OCI-LY3 (cell line): ENCODE measurements at regions not wholly inside any gene's neighbourhood (a gene's known extent, or its start where the extent isn't known, plus 50 kb on each side); places are given as distances from the start of the nearest gene placed in this dataset.

ENCODE experiments used
- H2AFZ ChIP-seq: fragments of 200-600, 300-600 bp; shearing (Covaris generic); 2 replicates; pipeline ENCODE4 v1.6.0; 2014; ENCODE audit warnings: antibody characterized with exemption, low read depth, low read length
- H3K27ac ChIP-seq: fragments of 200-600, 300-600 bp; sonication (generic); 2 replicates; pipeline ENCODE4 v1.5.1; 2014; ENCODE audit warnings: mild to moderate bottlenecking, low read length, moderate library complexity, mixed read lengths
- H3K27me3 ChIP-seq: fragments of 200-600, 300-600 bp; sonication (generic); 2 replicates; pipeline ENCODE4 v1.6.1; 2014; ENCODE audit warnings: low read depth, low read length, mixed read lengths
- H3K36me3 ChIP-seq: fragments of 200-600, 300-600 bp; sonication (generic); replicated peaks from 2 replicates; pipeline ENCODE3; 2014; ENCODE audit warnings: low read depth, low read length, mixed read lengths
- H3K4me1 ChIP-seq: fragments of 300-600, 200-600 bp; sonication (generic); 2 replicates; pipeline ENCODE4 v1.6.1; 2014; ENCODE audit warnings: low read length, mixed read lengths
- H3K4me2 ChIP-seq: fragments of 200-600, 300-600 bp; sonication (generic); 2 replicates; pipeline ENCODE4 v1.6.1; 2014; ENCODE audit warnings: low read length, mixed read lengths
- H3K4me3 ChIP-seq: fragments of 300-600, 200-600 bp; sonication (generic); 2 replicates; pipeline ENCODE4 v1.5.1; 2014; ENCODE audit warnings: antibody characterized with exemption, mild to moderate bottlenecking, low read length, moderate library complexity
- H3K79me2 ChIP-seq: fragments of 300-600, 200-600 bp; shearing (Covaris generic); 2 replicates; pipeline ENCODE4 v1.6.1; 2014; ENCODE audit warnings: mild to moderate bottlenecking, low read length, mixed read lengths
- H3K9ac ChIP-seq: fragments of 300-600, 200-600 bp; shearing (Covaris generic); 2 replicates; pipeline ENCODE4 v1.6.0; 2014; ENCODE audit warnings: mild to moderate bottlenecking, low read length, moderate library complexity
- H3K9me3 ChIP-seq: fragments of 200-600, 300-600 bp; shearing (Covaris generic); 2 replicates; pipeline ENCODE4 v1.6.1; 2014; ENCODE audit warnings: low read length, mixed read lengths; ENCODE audit not compliant: insufficient read depth
- H4K20me1 ChIP-seq: fragments of 200-600, 300-600 bp; sonication (generic); 2 replicates; pipeline ENCODE4 v1.6.1; 2016; ENCODE audit warnings: low read length, mixed read lengths; ENCODE audit not compliant: insufficient read depth
- EZH2phosphoT487 ChIP-seq: fragments of 200-600 bp; shearing (Covaris generic); IDR thresholded peaks from 2 replicates; pipeline ENCODE4 v1.6.1; 2018; ENCODE audit warnings: antibody characterized with exemption, mixed run types, low read depth
- TF ChIP-seq, protein P1 (sequence below): fragments of 200-600, 300-600 bp; sonication (generic); IDR thresholded peaks from 2 replicates; pipeline ENCODE4 v1.5.1; 2014; ENCODE audit warnings: antibody characterized with exemption, low read length, low read depth

DNA sequence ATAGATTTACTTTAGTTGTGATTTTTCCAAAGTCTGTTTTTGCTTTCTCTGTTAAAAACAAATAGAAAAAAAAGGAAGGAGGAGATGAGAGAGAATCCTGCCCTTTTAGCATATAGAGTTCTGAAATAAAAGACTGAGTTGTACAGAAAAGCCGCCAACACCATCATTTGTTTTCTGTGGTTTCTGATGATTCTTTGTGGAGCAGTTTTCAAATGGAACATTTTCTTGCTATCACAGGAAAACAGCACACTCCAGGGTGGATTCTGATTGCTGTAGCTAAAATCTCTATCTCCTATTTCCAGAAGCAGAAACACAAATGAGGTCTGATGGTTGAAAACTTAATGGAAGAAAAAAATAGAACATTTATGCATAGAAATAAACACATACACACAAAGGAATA is 144.6 kb upstream of the L3MBTL4 start:
- Histone ChIP-seq H3K4me2 (no peak overlapping the region), H2AFZ (no peak overlapping the region), H3K36me3 (no peaks in the 10 kb centered on the region), H3K4me1 (no peaks in the 10 kb centered on the region), H4K20me1 (no peaks in the 10 kb centered on the region), H3K27me3 (no peaks in the 10 kb centered on the region), H3K79me2 (no peaks in the 10 kb centered on the region), H3K4me3 (no peak overlapping the region), H3K27ac (no peak overlapping the region), H3K9me3 (no peaks in the 10 kb centered on the region), H3K9ac (no peak overlapping the region)
- TF ChIP-seq EZH2phosphoT487: no peak
- TF ChIP-seq, protein P1, sequence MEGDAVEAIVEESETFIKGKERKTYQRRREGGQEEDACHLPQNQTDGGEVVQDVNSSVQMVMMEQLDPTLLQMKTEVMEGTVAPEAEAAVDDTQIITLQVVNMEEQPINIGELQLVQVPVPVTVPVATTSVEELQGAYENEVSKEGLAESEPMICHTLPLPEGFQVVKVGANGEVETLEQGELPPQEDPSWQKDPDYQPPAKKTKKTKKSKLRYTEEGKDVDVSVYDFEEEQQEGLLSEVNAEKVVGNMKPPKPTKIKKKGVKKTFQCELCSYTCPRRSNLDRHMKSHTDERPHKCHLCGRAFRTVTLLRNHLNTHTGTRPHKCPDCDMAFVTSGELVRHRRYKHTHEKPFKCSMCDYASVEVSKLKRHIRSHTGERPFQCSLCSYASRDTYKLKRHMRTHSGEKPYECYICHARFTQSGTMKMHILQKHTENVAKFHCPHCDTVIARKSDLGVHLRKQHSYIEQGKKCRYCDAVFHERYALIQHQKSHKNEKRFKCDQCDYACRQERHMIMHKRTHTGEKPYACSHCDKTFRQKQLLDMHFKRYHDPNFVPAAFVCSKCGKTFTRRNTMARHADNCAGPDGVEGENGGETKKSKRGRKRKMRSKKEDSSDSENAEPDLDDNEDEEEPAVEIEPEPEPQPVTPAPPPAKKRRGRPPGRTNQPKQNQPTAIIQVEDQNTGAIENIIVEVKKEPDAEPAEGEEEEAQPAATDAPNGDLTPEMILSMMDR: no peak

DNA sequence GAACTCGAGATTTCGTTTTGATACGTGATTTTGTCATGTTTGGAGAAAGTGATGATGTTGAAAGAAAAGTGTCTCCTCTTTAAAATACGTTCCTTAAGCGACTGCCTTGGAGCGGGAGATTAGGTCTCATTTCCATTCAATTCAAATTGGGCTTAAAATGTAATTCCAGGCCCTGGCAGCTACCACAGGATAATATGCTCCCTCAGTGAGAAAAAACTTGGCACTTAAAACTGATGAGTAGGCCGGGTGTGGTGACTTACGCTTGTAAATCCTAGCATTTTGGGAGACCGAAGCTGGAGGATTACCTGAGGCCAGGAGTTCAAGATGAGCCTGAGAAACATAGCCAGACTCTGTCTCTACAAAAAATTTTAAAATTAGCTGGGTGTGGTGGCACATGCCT is 146.3 kb upstream of the L3MBTL4 start:
- Histone ChIP-seq H3K9me3 (no peaks in the 10 kb centered on the region), H2AFZ (no peak overlapping the region), H3K27ac (no peak overlapping the region), H3K36me3 (no peaks in the 10 kb centered on the region), H3K79me2 (no peaks in the 10 kb centered on the region), H3K4me3 (no peak overlapping the region), H3K27me3 (no peaks in the 10 kb centered on the region), H3K9ac (no peak overlapping the region), H3K4me2 (no peak overlapping the region), H4K20me1 (no peaks in the 10 kb centered on the region), H3K4me1 (no peaks in the 10 kb centered on the region)
- no peak for TF ChIP-seq EZH2phosphoT487
- TF ChIP-seq, protein P1: no peak

DNA sequence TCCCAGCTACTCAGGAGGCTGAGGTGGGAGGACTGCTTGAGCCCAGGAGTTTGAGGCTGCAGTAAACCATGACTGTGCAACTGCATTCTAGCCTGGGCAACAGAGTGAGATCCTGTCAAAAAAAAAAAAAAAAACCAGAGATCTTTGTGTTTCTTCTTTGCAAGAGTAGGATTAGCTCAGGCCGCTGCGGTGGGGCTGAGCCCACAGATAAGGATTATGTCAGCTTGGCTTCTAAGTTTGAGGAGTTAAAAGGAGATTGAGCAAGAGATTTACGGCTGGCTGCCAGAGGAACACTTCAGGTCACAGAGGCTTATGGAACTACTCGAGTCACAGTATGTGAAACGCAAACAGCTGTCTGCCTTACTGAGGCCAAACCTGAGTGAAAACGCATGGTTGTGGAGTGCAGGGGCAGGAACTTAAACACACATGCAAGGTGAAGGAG is 146.7 kb upstream of the L3MBTL4 start:
- H3K4me1 ChIP-seq: no peaks in the 10 kb centered on the region
- H2AFZ ChIP-seq: no peak overlapping the region
- H3K27me3 ChIP-seq: no peaks in the 10 kb centered on the region
- H4K20me1 ChIP-seq: no peaks in the 10 kb centered on the region
- no peak overlapping the region for H3K9ac ChIP-seq
- no peak overlapping the region for H3K4me3 ChIP-seq
- H3K4me2 ChIP-seq: no peak overlapping the region
- H3K27ac ChIP-seq: no peak overlapping the region
- no peaks in the 10 kb centered on the region for H3K36me3 ChIP-seq
- no peaks in the 10 kb centered on the region for H3K79me2 ChIP-seq
- TF ChIP-seq, protein P1: no peak
- no peak for TF ChIP-seq EZH2phosphoT487
- H3K9me3 ChIP-seq: no peaks in the 10 kb centered on the region

DNA sequence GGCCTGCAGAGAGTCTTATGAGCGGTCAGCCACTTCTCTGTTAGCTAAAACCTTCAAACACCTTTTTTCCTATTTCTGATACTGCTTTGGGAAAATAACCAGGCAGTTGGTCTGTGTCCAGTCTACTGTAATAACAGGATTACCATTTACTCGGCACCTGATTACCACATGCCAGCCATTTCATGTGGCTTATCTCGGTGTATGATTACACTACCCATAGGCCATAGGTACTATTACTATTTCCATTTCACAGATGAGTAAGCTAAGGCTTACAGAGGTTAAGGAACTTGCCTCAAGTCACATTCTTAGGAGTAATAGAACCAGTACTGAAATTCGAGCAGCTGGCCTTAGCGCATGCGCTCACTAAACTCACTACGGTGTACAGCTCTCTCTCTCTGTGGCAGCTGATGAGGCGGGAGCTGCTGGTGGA is 147.2 kb upstream of the L3MBTL4 start:
- Histone ChIP-seq H3K4me3 (no peak overlapping the region), H3K79me2 (no peaks in the 10 kb centered on the region), H4K20me1 (no peaks in the 10 kb centered on the region), H3K4me2 (no peak overlapping the region), H3K4me1 (no peaks in the 10 kb centered on the region), H2AFZ (no peak overlapping the region), H3K9ac (no peak overlapping the region), H3K27me3 (no peaks in the 10 kb centered on the region), H3K9me3 (no peaks in the 10 kb centered on the region), H3K36me3 (no peaks in the 10 kb centered on the region), H3K27ac (no peak overlapping the region)
- no peak for TF ChIP-seq EZH2phosphoT487
- TF ChIP-seq, protein P1: no peak
